22Rv1 (cell line): ENCODE measurements at regions not wholly inside any gene's neighbourhood (a gene's known extent, or its start where the extent isn't known, plus 50 kb on each side); places are given as distances from the start of the nearest gene placed in this dataset.

Experiments
- H3K27ac ChIP-seq: fragments of 450-650 bp; 2 replicates; pipeline ENCODE4 v1.5.1; 2017
- CTCF ChIP-seq: fragments of 450-650 bp; IDR thresholded peaks from 2 replicates; pipeline ENCODE4 v1.5.1; 2017; ENCODE audit warnings: mild to moderate bottlenecking
- ZFX ChIP-seq: fragments of 450-650 bp; IDR thresholded peaks from 2 replicates; pipeline ENCODE4 v1.6.1; 2017; ENCODE audit warnings: antibody characterized with exemption, borderline replicate concordance

- no peak overlapping the region for H3K27ac ChIP-seq
- no peak for TF ChIP-seq ZFX
- no peak for TF ChIP-seq CTCF
Measured at GRCh38 chr2:145416640-145417039, 896.7 kb upstream of the ZEB2 start.

- H3K27ac ChIP-seq = no peak overlapping the region
- no peak for TF ChIP-seq CTCF
- TF ChIP-seq ZFX = no peak
Measured at GRCh38 chr2:145415151-145415550, 895.2 kb upstream of the ZEB2 start.

DNA sequence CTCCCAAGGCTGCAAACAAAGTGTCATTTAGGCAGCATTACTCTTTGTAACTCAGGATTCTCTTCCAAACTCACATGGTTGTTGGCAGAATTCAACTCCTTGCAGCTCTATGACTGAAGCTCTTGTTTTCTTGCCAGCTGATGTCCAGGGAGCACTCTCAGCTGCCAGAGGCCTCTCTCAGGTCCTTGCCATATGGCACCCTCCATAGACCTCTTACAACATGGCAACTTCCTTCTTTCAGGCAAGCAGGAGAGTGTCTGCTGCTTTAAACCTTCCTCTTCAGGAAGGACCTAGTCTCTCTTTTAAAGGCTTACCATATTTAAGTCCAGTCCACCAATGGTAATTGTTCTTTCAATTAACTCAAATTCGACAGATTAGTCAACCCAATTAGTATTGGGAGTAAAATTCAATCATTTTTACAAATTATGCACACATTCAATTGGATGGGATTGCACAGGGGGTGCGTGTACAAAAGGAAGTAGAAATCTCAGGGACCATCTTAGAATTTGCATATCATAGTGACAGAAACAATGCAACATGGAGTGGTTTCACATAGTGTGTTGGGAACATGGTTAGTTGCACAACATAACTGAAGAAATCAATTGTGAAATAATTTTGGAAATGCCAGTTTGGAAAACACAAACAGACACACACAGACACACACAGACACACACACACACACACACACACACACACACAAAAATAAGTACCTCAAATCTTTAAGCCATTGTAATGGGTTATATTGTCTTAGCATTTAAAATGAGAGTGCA is 893.5 kb upstream of the ZEB2 start:
- no peak overlapping the region for H3K27ac ChIP-seq
- TF ChIP-seq ZFX (no peak), CTCF (no peak)

DNA sequence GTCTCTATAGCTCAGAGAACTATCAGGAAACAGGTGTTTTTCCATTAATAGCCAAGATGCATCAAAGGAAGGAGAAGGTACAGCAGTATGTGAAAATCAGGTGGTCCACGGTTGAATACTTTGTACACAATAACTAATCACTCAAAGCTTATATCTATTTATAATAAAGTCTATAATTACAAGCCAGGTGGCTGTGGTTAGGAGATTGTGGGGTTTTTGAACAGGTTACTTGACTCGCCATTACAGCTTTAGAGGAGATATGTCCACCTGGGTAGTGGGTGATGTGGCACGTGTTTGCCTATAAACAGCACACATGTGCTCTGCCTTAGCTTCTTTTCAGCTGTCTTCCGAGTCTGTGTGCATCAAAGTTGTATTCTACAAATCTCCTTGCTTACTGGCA is 892.2 kb upstream of the ZEB2 start:
- H3K27ac ChIP-seq = no peak overlapping the region
- no peak for TF ChIP-seq CTCF
- no peak for TF ChIP-seq ZFX

- no peak overlapping the region for H3K27ac ChIP-seq
- TF ChIP-seq ZFX (no peak), CTCF (no peak)
Measured at GRCh38 chr2:145411493-145411892, 891.6 kb upstream of the ZEB2 start.

DNA sequence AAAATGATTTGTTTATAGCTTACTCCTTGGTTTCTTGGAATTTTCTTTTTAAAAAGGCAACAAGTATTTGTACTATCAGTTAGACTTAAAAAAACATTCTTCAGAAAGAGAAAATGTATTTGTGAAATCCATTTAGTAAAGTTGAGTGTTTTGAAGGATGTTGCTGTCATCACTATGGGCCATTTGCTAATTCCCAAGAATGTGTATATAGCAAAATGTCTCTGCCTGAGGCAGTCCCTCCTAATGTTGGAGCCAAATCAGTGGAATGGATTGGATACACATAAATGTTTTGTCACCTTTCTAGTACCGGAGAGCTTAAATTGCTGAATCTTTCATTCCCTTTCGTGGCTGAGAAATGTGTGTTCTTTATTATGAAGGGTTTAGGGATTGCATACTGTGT is 890.2 kb upstream of the ZEB2 start:
- TF ChIP-seq CTCF (no peak), ZFX (no peak)
- H3K27ac ChIP-seq = no peak overlapping the region

DNA sequence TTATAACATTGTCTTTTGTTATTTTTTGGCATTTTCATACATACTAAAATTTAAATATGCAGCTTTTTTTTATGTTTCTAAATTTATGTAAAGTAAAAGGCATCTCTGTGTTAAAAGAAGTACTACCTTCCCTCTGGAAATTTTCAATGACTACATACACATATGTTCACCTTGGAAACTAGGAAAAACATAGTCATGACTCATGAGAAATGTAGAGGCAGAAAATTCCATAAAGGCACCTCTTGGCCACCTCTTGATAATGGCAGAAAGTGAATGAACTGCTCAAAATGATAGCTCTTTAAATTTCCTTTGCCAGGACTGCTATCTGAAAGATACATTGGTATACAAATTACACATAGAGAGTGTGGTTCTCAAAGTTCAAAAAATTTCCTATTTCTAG is 889.1 kb upstream of the ZEB2 start:
- no peak overlapping the region for H3K27ac ChIP-seq
- TF ChIP-seq ZFX = no peak

DNA sequence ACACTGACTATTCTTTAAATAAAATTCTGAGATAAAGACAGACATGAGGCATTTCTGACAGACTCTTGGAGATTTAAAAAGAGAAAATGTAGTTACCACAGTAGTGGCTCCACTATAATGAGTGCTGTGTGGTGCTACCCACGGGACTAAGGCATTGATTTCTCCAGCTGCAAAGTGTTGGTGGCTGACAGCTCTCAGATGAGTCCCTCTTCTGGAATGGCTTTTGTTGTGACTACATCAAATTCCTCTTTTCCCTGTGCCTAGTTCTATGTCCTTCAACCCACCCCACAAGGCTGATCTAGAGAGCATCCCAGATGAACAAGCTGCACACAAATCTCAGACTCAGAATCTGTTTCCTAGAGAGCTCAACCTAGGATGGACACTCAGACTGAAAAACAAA is 884.8 kb upstream of the ZEB2 start:
- H3K27ac ChIP-seq = no peak overlapping the region
- no peak for TF ChIP-seq ZFX
- no peak for TF ChIP-seq CTCF
